ENCODE measurements at regions not wholly inside any gene's neighbourhood (a gene's known extent, or its start where the extent isn't known, plus 50 kb on each side); places are given as distances from the start of the nearest gene placed in this dataset.

- TF ChIP-seq CTCF (IDR thresholded peaks at IDR 0.05; ENCODE audit: control insufficient read depth, extremely low read depth, insufficient read depth), result no peak
- H3K4me3 ChIP-seq (ENCODE audit: low read depth, low read length), result no peak overlapping the region
- DNase-seq (ENCODE audit: low read depth), result no peak
Observed at GRCh38 chr21:15332572-15332971, 267.8 kb upstream of the NRIP1 start.

DNA sequence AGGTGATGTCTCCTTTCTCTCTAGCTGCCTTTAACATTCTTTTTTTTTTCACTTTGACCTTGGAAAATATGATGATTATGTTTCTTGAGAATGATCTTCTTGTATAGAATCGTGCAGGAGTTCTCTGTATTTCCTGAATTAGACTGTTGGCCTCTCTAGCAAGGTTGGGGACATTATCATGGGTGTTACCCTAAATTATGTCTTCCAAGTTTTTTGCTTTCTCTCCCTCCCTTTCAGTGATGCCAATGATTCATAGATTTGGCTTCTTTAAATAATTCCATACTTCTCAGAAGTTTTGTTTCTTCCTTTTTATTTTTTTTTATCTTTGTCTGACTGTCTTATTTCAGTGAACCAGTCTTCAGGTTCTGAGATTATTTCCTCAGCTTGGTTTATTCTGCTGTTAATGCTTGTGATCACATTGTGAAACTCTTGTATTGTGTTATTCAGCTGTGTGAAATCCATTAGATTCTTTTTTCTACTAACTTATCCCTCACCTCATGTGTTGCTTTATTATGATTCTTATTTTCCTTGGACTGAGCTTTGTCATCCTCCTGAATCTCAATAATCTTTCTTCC lies 268.4 kb upstream of the NRIP1 start:
- DNase-seq (ENCODE audit: low read depth), result no peak
- TF ChIP-seq CTCF (IDR thresholded peaks at IDR 0.05; ENCODE audit: control insufficient read depth, extremely low read depth, insufficient read depth), result no peak
- no peak overlapping the region for H3K4me3 ChIP-seq (ENCODE audit: low read depth, low read length)

- DNase-seq (ENCODE audit: low read depth), result no peak
- no peak for TF ChIP-seq CTCF (IDR thresholded peaks at IDR 0.05; ENCODE audit: control insufficient read depth, extremely low read depth, insufficient read depth)
- H3K4me3 ChIP-seq (ENCODE audit: low read depth, low read length), result no peak overlapping the region
Observed at GRCh38 chr21:15333951-15334350, 269.2 kb upstream of the NRIP1 start.

GRCh38 chr21:15343066-15343465 lies 278.3 kb upstream of the NRIP1 start:
- H3K4me3 ChIP-seq (ENCODE audit: low read depth, low read length), result no peak overlapping the region
- no peak for TF ChIP-seq CTCF (IDR thresholded peaks at IDR 0.05; ENCODE audit: control insufficient read depth, extremely low read depth, insufficient read depth)
- no peak for DNase-seq (ENCODE audit: low read depth)

- TF ChIP-seq CTCF (IDR thresholded peaks at IDR 0.05; ENCODE audit: control insufficient read depth, extremely low read depth, insufficient read depth), result no peak
- no peak for DNase-seq (ENCODE audit: low read depth)
- no peak overlapping the region for H3K4me3 ChIP-seq (ENCODE audit: low read depth, low read length)
Observed at GRCh38 chr21:15352009-15352408, 287.2 kb upstream of the NRIP1 start.

GRCh38 chr21:15353546-15353945 lies 288.7 kb upstream of the NRIP1 start:
- TF ChIP-seq CTCF (IDR thresholded peaks at IDR 0.05; ENCODE audit: control insufficient read depth, extremely low read depth, insufficient read depth), result no peak
- no peak for DNase-seq (ENCODE audit: low read depth)
- no peak overlapping the region for H3K4me3 ChIP-seq (ENCODE audit: low read depth, low read length)

DNA sequence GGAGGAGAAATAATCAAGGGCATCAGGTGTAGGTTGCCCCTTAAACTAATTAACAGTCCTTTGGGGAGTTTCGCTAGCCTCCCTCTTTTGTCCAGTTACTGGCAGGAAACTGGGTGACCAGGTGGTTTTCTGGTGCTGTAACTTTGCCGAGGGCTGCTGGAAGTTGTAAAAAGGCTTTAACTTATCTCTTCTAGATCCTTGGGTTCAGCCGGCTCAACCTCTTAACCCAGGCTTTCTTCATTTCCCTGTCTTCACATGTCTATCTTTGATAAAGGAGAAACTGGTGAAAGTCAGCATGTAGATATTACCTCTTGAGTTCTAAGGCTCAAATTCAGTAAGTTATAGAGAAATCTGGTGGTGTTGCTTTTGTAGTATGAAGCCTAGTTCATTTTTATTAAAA lies 289.7 kb upstream of the NRIP1 start:
- no peak for DNase-seq (ENCODE audit: low read depth)
- no peak overlapping the region for H3K4me3 ChIP-seq (ENCODE audit: low read depth, low read length)
- no peak for TF ChIP-seq CTCF (IDR thresholded peaks at IDR 0.05; ENCODE audit: control insufficient read depth, extremely low read depth, insufficient read depth)
